Coronary artery (tissue), 2 donors: ENCODE measurements at regions not wholly inside any gene's neighbourhood (a gene's known extent, or its start where the extent isn't known, plus 50 kb on each side); places are given as distances from the start of the nearest gene placed in this dataset.
A peak's percentile ranks its signal among the peaks of the same experiment; 100 is the strongest.

Source experiments
- DNase-seq: peaks from one replicate; pipeline ENCODE4 v3.0.0-alpha.2; 2017; ENCODE audit warnings: low spot score
- H3K27ac ChIP-seq, 2 donors: fragments of 200-600 bp; sonication (generic); one replicate each; pipeline ENCODE4 v1.5.1; 2016 to 2019
- H3K4me3 ChIP-seq: fragments of 200-600 bp; sonication (generic); 2 replicates; pipeline ENCODE4 v1.5.1; 2016; ENCODE audit warnings: mild to moderate bottlenecking, moderate library complexity
- CTCF ChIP-seq: fragments of 200-600 bp; sonication (generic); IDR thresholded peaks from one replicate; pipeline ENCODE4 v1.5.1; 2019; ENCODE audit warnings: antibody characterized with exemption

- no peak for TF ChIP-seq CTCF
- no peak for DNase-seq
- H3K4me3 ChIP-seq, result no peak overlapping the region
- no peak overlapping the region for H3K27ac ChIP-seq
Measured at GRCh38 chr2:54392555-54393324, 63.4 kb upstream of the SPTBN1 start.

- Histone ChIP-seq H3K4me3 (no peak overlapping the region), H3K27ac (no peak overlapping the region)
- no peak for DNase-seq
- TF ChIP-seq CTCF, result no peak
Measured at GRCh38 chr2:54394392-54394791, 61.7 kb upstream of the SPTBN1 start.

- H3K27ac ChIP-seq, result no peak overlapping the region
- no peak for TF ChIP-seq CTCF
- no peak for DNase-seq
- no peak overlapping the region for H3K4me3 ChIP-seq
Measured at GRCh38 chr2:54396107-54396506, 60.0 kb upstream of the SPTBN1 start.

GRCh38 chr2:54396798-54397197 is 59.3 kb upstream of the SPTBN1 start:
- H3K27ac ChIP-seq, result no peak overlapping the region
- TF ChIP-seq CTCF, result no peak
- no peak overlapping the region for H3K4me3 ChIP-seq
- DNase-seq, result no peak

- DNase-seq, result no peak
- Histone ChIP-seq H3K4me3 (no peak overlapping the region), H3K27ac (no peak overlapping the region)
- no peak for TF ChIP-seq CTCF
Measured at GRCh38 chr2:54397426-54397825, 58.7 kb upstream of the SPTBN1 start.

- Histone ChIP-seq H3K27ac (peak overlapping the region; percentile 41 to 68), H3K4me3 (no peak overlapping the region)
- no peak for TF ChIP-seq CTCF
- no peak for DNase-seq
Measured at GRCh38 chr2:54401554-54401953, 54.6 kb upstream of the SPTBN1 start.

GRCh38 chr2:54402350-54402749 is 53.8 kb upstream of the SPTBN1 start:
- no peak overlapping the region for H3K4me3 ChIP-seq
- H3K27ac ChIP-seq, result peak overlapping the region; percentile 41 to 68
- TF ChIP-seq CTCF, result no peak
- DNase-seq, result peak; percentile 79
